GM23338 (cell line): ENCODE measurements at regions not wholly inside any gene's neighbourhood (a gene's known extent, or its start where the extent isn't known, plus 50 kb on each side); places are given as distances from the start of the nearest gene placed in this dataset.
A peak's percentile ranks its signal among the peaks of the same experiment; 100 is the strongest.

Experiments
- ATAC-seq: fragments of 200-7000 bp; cut with Tn5 transposase; 3 replicates; pipeline ENCODE4 v1.9.1; 2020
- DNase-seq: peaks from one replicate; pipeline ENCODE4 v3.0.0-alpha.2; 2015; ENCODE audit warnings: low spot score
- H2AFZ ChIP-seq: fragments of 200-600 bp; sonication (generic); 2 replicates; pipeline ENCODE4 v1.8.0; 2016; ENCODE audit warnings: antibody characterized with exemption, mild to moderate bottlenecking, moderate library complexity
- H3F3A ChIP-seq: fragments of 200-600 bp; sonication (generic); replicated peaks from 2 replicates; pipeline ENCODE4 v1.8.0; 2017; ENCODE audit warnings: antibody characterized with exemption, mixed run types, low read depth
- H3K27ac ChIP-seq: fragments of 200-600 bp; sonication (generic); 2 replicates; pipeline ENCODE4 v1.6.1; 2016; ENCODE audit warnings: low read depth
- H3K27me3 ChIP-seq: fragments of 200-600 bp; sonication (generic); 2 replicates; pipeline ENCODE4 v1.8.0; 2016; ENCODE audit warnings: mild to moderate bottlenecking, mixed run types, moderate library complexity; ENCODE audit not compliant: insufficient read depth
- H3K36me3 ChIP-seq: fragments of 200-600 bp; sonication (generic); 2 replicates; pipeline ENCODE4 v1.8.0; 2016; ENCODE audit warnings: mild to moderate bottlenecking; ENCODE audit not compliant: insufficient read depth
- H3K4me1 ChIP-seq: fragments of 200-600 bp; sonication (generic); 2 replicates; pipeline ENCODE4 v1.8.0; 2016; ENCODE audit warnings: mild to moderate bottlenecking, moderate library complexity; ENCODE audit not compliant: insufficient read depth
- H3K4me2 ChIP-seq: fragments of 200-600 bp; sonication (generic); 2 replicates; pipeline ENCODE4 v1.7.1; 2017; ENCODE audit warnings: mixed run types
- H3K4me3 ChIP-seq: fragments of 200-600 bp; sonication (generic); 2 replicates; pipeline ENCODE4 v1.6.1; 2016; ENCODE audit warnings: mixed run types
- H3K79me2 ChIP-seq: fragments of 200-600 bp; sonication (generic); replicated peaks from 2 replicates; pipeline ENCODE4 v1.8.0; 2017; ENCODE audit warnings: mild to moderate bottlenecking; ENCODE audit not compliant: insufficient read depth
- H3K9me2 ChIP-seq: fragments of 200-600 bp; sonication (generic); 2 replicates; pipeline ENCODE4 v1.8.0; 2017; ENCODE audit not compliant: insufficient read depth
- H4K20me1 ChIP-seq: fragments of 200-600 bp; sonication (generic); replicated peaks from 2 replicates; pipeline ENCODE4 v1.8.0; 2017; ENCODE audit warnings: mild to moderate bottlenecking; ENCODE audit not compliant: insufficient read depth
- H3K27ac Mint-ChIP-seq: 2 replicates; pipeline ENCODE4 v1.8.0; 2020; ENCODE audit warnings: inconsistent platforms, mild to moderate bottlenecking, moderate library complexity, mixed read lengths
- H3K27me3 Mint-ChIP-seq: 3 replicates; pipeline ENCODE4 v1.8.0; 2022; ENCODE audit warnings: low read depth, mild to moderate bottlenecking, moderate library complexity, mixed read lengths, inconsistent platforms; ENCODE audit not compliant: insufficient read depth, poor library complexity
- H3K36me3 Mint-ChIP-seq: 3 replicates; pipeline ENCODE4 v1.8.0; 2021; ENCODE audit warnings: low read depth, mild to moderate bottlenecking, inconsistent platforms, moderate library complexity, mixed read lengths
- H3K4me1 Mint-ChIP-seq: 3 replicates; pipeline ENCODE4 v1.8.0; 2020; ENCODE audit warnings: mild to moderate bottlenecking, inconsistent platforms, mixed read lengths
- H3K4me3 Mint-ChIP-seq: 3 replicates; pipeline ENCODE4 v1.8.0; 2021; ENCODE audit warnings: moderate library complexity, mild to moderate bottlenecking, inconsistent platforms, mixed read lengths
- H3K9me3 Mint-ChIP-seq: 3 replicates; pipeline ENCODE4 v1.8.0; 2020; ENCODE audit warnings: moderate library complexity, mild to moderate bottlenecking, inconsistent platforms, mixed read lengths
- CREB1 ChIP-seq: fragments of 250-450 bp; sonication (Bioruptor Pico); IDR thresholded peaks from 2 replicates; pipeline ENCODE4 v1.5.0; 2020; ENCODE audit warnings: low read depth, mild to moderate bottlenecking, moderate library complexity
- JUNB ChIP-seq: IDR thresholded peaks from one replicate; pipeline ENCODE4 v1.6.1; 2016; ENCODE audit warnings: antibody characterized with exemption; ENCODE audit not compliant: unreplicated experiment
- NANOG ChIP-seq: IDR thresholded peaks from 2 replicates; pipeline ENCODE4 v1.6.1; 2016; ENCODE audit warnings: antibody characterized with exemption, borderline replicate concordance
- STAT1 ChIP-seq: IDR thresholded peaks from one replicate; pipeline ENCODE4 v1.6.1; 2016; ENCODE audit warnings: antibody characterized with exemption; ENCODE audit not compliant: unreplicated experiment
- TF ChIP-seq, protein P1 (sequence below), 2 experiments: fragments of 200-600 bp in 1 of 2; sonication (generic) in 1 of 2; conservative IDR thresholded peaks; 2 replicates each; pipeline versions ENCODE4 v1.5.1 to v1.6.1; 2016 to 2017; ENCODE audit warnings: antibody characterized with exemption in 2 of 2, low read depth in 2 of 2, mild to moderate bottlenecking in 2 of 2, moderate library complexity in 1 of 2
- TF ChIP-seq, protein P2 (sequence below): fragments of 250-450 bp; sonication (Bioruptor Pico); IDR thresholded peaks from 2 replicates; pipeline ENCODE4 v1.5.0; 2020; ENCODE audit warnings: mild to moderate bottlenecking, moderate library complexity
- TF ChIP-seq, protein P3 (sequence below): IDR thresholded peaks from one replicate; pipeline ENCODE4 v1.6.1; 2018; ENCODE audit warnings: antibody characterized with exemption; ENCODE audit not compliant: unreplicated experiment
- TF ChIP-seq, protein P4 (sequence below): IDR thresholded peaks from 2 replicates; pipeline ENCODE4 v1.6.1; 2016; ENCODE audit warnings: antibody characterized with exemption

DNA sequence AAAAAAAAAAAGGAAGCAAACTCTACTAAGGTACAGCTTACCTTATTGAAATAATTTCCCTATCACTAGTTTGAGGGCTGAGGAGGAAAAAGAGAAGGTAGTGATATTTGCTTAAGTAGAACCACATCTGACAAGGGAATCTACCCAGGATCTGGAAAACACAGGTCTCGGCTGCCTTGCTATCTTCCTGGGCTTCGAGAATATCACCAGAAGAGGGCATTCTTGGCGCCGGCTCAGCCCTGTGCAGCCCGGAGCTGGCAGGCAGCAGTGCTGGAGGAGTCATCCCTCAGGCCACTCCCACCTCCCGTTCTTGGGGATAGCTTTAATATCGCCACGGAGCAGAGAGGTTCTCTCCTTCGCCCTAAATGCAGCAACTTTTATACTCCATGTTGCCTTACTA, 1181.2 kb downstream of the VRK1 start:
- Histone ChIP-seq H3K79me2 (no peaks in the 10 kb centered on the region), H3K9me2 (no peaks in the 10 kb centered on the region; the same call in none of the 2 replicates), H3F3A (no peaks in the 10 kb centered on the region), H3K36me3 (no peaks in the 10 kb centered on the region), H3K4me1 (no peaks in the 10 kb centered on the region), H3K4me2 (peak overlapping the region; percentile 41; the same call in 1 of the 2 replicates), H3K4me3 (peak overlapping the region; percentile 34; the same call in 1 of the 2 replicates), H4K20me1 (no peaks in the 10 kb centered on the region), H3K27ac (no peak overlapping the region), H2AFZ (peak overlapping the region; percentile 85; the same call in 1 of the 2 replicates), H3K27me3 (no peaks in the 10 kb centered on the region)
- Mint-ChIP-seq H3K4me3 (peak overlapping the region; percentile 45; the same call in 2 of the 3 replicates), H3K27ac (no peak overlapping the region), H3K36me3 (no peaks in the 10 kb centered on the region), H3K4me1 (peaks cover 5% of the 10 kb centered on the region; the same call in 2 of the 3 replicates), H3K27me3 (peaks cover 1% of the 10 kb centered on the region), H3K9me3 (no peaks in the 10 kb centered on the region)
- ATAC-seq (peak; percentile 100), DNase-seq (peak; percentile 81)
- TF ChIP-seq JUNB: no peak
- TF ChIP-seq NANOG: no peak
- no peak for TF ChIP-seq CREB1
- TF ChIP-seq, protein P1, sequence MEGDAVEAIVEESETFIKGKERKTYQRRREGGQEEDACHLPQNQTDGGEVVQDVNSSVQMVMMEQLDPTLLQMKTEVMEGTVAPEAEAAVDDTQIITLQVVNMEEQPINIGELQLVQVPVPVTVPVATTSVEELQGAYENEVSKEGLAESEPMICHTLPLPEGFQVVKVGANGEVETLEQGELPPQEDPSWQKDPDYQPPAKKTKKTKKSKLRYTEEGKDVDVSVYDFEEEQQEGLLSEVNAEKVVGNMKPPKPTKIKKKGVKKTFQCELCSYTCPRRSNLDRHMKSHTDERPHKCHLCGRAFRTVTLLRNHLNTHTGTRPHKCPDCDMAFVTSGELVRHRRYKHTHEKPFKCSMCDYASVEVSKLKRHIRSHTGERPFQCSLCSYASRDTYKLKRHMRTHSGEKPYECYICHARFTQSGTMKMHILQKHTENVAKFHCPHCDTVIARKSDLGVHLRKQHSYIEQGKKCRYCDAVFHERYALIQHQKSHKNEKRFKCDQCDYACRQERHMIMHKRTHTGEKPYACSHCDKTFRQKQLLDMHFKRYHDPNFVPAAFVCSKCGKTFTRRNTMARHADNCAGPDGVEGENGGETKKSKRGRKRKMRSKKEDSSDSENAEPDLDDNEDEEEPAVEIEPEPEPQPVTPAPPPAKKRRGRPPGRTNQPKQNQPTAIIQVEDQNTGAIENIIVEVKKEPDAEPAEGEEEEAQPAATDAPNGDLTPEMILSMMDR (conservative IDR thresholded peaks at IDR 0.05; ENCODE audit: low read depth in 2 of 2): peak; percentile 40 to 70
- TF ChIP-seq, protein P2, sequence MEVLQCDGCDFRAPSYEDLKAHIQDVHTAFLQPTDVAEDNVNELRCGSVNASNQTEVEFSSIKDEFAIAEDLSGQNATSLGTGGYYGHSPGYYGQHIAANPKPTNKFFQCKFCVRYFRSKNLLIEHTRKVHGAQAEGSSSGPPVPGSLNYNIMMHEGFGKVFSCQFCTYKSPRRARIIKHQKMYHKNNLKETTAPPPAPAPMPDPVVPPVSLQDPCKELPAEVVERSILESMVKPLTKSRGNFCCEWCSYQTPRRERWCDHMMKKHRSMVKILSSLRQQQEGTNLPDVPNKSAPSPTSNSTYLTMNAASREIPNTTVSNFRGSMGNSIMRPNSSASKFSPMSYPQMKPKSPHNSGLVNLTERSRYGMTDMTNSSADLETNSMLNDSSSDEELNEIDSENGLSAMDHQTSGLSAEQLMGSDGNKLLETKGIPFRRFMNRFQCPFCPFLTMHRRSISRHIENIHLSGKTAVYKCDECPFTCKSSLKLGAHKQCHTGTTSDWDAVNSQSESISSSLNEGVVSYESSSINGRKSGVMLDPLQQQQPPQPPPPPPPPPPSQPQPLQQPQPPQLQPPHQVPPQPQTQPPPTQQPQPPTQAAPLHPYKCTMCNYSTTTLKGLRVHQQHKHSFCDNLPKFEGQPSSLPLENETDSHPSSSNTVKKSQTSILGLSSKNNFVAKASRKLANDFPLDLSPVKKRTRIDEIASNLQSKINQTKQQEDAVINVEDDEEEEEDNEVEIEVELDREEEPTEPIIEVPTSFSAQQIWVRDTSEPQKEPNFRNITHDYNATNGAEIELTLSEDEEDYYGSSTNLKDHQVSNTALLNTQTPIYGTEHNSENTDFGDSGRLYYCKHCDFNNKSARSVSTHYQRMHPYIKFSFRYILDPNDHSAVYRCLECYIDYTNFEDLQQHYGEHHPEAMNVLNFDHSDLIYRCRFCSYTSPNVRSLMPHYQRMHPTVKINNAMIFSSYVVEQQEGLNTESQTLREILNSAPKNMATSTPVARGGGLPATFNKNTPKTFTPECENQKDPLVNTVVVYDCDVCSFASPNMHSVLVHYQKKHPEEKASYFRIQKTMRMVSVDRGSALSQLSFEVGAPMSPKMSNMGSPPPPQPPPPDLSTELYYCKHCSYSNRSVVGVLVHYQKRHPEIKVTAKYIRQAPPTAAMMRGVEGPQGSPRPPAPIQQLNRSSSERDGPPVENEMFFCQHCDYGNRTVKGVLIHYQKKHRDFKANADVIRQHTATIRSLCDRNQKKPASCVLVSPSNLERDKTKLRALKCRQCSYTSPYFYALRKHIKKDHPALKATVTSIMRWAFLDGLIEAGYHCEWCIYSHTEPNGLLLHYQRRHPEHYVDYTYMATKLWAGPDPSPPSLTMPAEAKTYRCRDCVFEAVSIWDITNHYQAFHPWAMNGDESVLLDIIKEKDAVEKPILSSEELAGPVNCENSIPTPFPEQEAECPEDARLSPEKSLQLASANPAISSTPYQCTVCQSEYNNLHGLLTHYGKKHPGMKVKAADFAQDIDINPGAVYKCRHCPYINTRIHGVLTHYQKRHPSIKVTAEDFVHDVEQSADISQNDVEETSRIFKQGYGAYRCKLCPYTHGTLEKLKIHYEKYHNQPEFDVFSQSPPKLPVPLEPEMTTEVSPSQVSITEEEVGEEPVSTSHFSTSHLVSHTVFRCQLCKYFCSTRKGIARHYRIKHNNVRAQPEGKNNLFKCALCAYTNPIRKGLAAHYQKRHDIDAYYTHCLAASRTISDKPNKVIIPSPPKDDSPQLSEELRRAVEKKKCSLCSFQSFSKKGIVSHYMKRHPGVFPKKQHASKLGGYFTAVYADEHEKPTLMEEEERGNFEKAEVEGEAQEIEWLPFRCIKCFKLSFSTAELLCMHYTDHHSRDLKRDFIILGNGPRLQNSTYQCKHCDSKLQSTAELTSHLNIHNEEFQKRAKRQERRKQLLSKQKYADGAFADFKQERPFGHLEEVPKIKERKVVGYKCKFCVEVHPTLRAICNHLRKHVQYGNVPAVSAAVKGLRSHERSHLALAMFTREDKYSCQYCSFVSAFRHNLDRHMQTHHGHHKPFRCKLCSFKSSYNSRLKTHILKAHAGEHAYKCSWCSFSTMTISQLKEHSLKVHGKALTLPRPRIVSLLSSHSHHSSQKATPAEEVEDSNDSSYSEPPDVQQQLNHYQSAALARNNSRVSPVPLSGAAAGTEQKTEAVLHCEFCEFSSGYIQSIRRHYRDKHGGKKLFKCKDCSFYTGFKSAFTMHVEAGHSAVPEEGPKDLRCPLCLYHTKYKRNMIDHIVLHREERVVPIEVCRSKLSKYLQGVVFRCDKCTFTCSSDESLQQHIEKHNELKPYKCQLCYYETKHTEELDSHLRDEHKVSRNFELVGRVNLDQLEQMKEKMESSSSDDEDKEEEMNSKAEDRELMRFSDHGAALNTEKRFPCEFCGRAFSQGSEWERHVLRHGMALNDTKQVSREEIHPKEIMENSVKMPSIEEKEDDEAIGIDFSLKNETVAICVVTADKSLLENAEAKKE (CRISPR knock-in tag): no peak
- no peak for TF ChIP-seq STAT1
- TF ChIP-seq, protein P3, sequence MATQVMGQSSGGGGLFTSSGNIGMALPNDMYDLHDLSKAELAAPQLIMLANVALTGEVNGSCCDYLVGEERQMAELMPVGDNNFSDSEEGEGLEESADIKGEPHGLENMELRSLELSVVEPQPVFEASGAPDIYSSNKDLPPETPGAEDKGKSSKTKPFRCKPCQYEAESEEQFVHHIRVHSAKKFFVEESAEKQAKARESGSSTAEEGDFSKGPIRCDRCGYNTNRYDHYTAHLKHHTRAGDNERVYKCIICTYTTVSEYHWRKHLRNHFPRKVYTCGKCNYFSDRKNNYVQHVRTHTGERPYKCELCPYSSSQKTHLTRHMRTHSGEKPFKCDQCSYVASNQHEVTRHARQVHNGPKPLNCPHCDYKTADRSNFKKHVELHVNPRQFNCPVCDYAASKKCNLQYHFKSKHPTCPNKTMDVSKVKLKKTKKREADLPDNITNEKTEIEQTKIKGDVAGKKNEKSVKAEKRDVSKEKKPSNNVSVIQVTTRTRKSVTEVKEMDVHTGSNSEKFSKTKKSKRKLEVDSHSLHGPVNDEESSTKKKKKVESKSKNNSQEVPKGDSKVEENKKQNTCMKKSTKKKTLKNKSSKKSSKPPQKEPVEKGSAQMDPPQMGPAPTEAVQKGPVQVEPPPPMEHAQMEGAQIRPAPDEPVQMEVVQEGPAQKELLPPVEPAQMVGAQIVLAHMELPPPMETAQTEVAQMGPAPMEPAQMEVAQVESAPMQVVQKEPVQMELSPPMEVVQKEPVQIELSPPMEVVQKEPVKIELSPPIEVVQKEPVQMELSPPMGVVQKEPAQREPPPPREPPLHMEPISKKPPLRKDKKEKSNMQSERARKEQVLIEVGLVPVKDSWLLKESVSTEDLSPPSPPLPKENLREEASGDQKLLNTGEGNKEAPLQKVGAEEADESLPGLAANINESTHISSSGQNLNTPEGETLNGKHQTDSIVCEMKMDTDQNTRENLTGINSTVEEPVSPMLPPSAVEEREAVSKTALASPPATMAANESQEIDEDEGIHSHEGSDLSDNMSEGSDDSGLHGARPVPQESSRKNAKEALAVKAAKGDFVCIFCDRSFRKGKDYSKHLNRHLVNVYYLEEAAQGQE: no peak
- TF ChIP-seq, protein P4, sequence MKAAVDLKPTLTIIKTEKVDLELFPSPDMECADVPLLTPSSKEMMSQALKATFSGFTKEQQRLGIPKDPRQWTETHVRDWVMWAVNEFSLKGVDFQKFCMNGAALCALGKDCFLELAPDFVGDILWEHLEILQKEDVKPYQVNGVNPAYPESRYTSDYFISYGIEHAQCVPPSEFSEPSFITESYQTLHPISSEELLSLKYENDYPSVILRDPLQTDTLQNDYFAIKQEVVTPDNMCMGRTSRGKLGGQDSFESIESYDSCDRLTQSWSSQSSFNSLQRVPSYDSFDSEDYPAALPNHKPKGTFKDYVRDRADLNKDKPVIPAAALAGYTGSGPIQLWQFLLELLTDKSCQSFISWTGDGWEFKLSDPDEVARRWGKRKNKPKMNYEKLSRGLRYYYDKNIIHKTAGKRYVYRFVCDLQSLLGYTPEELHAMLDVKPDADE: no peak
